Posterior vena cava (tissue), 2 donors: ENCODE measurements at regions not wholly inside any gene's neighbourhood (a gene's known extent, or its start where the extent isn't known, plus 50 kb on each side); places are given as distances from the start of the nearest gene placed in this dataset.

Experiments
- DNase-seq: peaks from one replicate; pipeline ENCODE4 v3.0.0-alpha.2; 2020; ENCODE audit warnings: low spot score
- intact Hi-C, 2 donors: fragments of 100-400 bp; cut with DNase I; formaldehyde crosslinking; loops; one replicate each; pipeline versions ENCODE4 v1.14.1 to v1.14.2; 2022 to 2023
- donor health status: DM: yes; HTN: yes; CAD: no.
- donor health status: DM: yes; HTN: yes; CAD: no.

DNA sequence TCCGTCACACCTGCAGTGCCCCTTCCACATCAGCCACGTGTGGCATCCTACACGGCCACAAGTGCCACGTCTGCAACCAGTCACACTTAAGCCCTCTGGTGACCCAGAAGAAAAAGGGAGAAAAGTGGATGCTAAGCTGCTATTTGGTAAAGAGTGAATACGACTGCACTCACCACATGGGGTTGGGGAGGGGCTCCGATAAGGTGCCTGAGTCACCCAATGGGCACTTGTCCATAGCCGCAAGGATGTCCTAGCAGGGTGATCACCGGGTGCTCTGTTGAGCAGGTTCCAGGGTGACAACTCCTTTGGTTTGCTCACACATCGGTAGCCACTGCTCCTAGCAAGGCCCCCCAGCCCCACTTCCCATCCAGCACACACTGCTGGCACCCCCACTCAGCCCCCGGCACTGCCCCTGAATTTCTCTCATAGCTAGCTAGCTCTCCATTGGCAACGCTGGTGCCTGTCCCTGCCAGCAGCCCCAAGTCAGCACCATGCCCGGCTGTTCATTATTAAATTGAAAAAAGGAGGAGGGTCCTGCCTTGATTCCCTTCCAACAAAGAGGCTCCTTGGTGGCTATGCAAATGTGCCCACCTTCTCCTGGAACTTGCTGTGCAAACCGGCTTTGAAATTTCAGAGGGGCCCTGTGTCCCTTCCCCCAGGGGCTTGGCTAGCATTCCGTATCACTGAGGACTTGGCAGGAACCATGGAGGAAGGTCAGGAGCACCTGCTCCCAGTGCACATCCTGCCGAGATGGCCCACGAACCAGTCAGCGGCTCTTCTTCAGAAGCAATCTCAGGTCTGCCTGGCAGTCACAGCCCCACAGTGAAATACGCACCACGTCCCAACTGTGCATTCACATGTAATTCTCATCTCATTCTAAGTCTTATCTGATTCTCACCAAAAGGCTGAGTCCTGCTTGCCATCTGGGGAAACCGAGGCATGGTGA is 227.7 kb upstream of the DIO3 start:
- intact Hi-C loops, result no loop called here
- DNase-seq, result no peak

DNA sequence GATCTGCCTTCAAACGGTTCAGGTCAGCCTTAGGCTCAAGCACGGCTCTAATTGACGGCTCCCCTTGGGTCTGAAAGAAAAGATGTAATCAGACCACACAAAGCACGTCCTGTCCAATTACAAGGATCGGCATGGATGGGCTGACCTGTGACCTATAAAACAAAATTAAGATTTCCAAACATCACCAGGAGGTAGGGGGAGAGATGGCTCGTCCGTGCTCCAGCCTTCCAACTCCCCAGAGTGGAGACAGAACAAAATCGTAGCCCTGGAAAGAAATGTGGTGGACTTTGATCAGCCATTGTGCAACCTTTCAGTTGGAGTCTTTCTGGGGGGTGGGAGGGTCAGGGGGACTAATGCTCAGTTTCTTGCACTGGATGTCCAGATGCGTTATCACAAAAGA is 226.6 kb upstream of the DIO3 start:
- DNase-seq, result no peak
- intact Hi-C loops, result no loop called here

DNA sequence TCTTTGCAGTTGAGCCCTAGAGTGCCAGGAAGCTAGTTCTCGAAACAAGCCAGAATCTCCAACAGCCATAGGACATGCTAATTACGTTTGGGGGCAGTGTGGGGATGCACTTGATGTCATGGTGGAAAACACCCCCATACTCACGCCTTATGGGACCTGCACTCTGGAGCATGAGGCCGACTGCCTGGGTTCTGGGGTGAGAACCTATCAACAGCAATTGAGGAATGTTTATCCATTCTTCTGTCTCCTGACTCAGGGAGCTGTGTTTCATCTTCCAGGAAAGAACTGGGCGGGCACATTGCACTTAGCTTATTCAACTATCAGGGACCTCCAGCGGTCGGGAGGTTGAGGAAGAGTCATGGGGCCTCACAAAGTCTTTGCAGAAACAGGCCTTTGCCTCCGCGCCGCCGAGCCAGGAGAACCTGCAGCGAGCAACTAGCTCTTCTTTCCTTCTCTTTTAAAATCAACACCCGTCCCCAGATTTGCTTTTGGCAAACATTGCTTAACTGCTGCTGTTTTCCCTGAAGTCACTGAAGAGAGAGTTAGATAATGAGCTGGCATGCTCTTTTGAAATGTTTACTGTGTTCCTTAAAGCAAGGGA is 226.1 kb upstream of the DIO3 start:
- DNase-seq, result no peak
- intact Hi-C loops, result no loop called here

DNA sequence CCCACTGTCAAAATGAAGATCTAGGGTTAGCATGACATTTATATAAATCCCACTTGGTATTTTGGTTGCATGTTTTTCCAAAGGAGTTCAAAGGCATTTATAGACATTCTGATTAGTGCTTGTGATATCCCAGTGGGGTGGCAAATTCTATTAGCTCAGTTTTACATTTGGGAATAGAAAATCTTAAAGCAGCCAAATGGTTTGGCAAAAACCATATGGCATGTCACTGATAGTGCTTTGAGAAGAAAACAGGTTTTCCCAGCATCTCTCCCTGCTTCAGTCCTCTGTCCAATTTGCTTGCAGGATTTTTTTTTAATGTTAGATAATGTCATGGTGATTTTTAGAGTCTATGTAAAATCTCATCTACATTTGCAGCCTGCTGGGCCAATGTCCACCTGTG is 225.1 kb upstream of the DIO3 start:
- intact Hi-C loops, result no loop called here
- DNase-seq, result no peak

DNA sequence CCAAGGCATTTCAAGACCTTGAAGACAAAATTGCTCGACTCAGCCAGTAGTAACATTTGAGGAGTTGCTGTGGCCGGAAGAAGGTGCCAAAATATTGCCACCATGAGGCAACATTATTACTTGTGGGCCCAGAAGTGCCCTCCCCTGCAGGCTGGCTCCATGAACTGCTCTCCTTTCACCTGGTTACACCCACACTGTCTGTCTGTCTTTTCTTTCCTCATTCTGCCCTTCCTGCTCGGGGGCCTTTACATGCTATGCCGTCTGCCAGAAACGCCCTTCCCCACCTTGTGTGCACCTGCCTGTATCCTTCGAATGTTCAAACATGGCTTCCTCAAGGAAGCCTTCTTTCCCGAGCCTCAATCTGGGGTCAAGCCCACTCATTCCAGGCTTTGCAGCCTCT is 224.2 kb upstream of the DIO3 start:
- DNase-seq, result no peak
- intact Hi-C loops, result no loop called here

DNA sequence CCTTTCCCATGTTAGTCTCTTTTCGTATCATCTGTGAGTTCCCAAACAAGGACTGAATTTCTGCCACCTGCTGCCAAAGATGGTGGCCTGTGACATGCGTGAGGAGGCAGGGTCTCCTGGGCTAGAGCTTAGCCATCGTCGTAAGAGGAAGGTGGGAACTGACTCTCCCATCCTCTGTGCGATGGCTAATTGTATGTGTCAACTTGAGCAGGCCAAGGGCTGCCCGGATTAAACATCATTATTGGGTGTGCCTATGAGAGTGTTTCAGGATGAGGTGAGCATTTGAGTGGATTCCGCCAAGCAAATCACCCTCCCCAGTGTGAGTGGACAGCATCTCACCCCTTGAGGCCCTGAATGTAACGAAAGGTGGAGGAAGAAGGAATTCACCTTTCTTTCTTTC is 220.7 kb upstream of the DIO3 start:
- intact Hi-C loops, result no loop called here
- no peak for DNase-seq

DNA sequence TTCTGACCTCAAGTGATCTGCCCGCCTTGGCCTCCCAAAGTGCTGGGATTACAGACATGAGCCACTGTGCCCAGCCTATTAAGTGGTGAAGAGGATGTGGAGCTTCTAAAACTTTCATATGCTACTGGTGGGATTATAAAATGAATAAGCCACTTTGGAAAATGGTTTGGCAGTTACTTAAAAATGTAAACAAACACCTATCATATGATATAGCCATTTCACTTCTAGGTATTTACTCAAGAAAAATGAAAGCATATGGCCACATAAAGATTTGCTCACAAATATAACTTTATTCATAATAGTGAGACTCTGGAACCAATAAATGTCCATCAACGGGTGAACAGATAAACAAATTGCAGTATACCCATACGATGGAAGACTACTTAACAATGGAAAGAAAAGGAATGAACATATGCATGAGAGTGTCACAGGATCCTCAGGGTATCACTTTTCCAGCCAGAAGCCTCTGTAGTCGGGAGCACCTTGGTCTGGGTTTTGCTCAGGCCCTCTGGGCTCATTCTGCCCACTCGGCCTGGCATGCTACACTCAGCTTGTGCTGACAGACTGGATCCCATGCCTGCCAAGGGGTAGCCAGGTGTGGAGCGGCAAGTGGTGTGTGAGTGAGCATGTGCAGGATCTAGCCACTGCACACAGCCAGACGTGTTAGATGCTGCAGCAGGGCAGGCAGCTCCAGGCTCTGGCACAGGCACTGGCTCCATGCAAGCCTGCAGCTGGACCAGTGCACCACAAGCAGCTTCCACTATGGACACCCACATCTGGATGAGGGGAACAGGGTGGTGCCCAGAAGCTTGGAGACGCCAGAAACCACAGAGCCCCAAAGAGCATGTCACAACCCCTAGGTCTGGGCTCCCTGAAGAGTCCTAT is 213.2 kb upstream of the DIO3 start:
- intact Hi-C loops, result loop anchor here in 1 of 2 donors (1.0 kb wide), 1 partner anchor 22 kb away; no protein-coding TSS in a partner anchor
- DNase-seq, result peak; percentile 23

DNA sequence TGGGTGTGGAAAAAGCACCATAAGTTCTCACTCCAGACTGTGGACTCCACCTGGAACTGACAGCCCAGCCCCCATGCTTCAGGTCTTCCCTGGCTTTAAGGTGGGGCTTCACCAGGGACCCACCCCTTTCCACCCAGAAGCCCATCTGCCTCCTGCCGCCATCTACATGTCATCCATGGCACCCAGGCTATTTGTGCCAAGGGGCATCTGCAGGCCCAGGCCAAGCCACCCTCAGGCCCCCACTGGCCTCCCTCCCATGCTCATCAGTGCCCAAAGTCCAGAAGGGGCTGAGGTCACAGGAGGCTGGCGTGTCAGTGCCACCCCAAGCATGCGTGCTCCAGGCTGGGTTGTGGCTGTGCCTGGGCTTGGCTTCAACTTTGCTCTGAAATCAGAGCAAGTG is 212.2 kb upstream of the DIO3 start:
- intact Hi-C loops, result no loop called here
- peak; percentile 65 for DNase-seq

DNA sequence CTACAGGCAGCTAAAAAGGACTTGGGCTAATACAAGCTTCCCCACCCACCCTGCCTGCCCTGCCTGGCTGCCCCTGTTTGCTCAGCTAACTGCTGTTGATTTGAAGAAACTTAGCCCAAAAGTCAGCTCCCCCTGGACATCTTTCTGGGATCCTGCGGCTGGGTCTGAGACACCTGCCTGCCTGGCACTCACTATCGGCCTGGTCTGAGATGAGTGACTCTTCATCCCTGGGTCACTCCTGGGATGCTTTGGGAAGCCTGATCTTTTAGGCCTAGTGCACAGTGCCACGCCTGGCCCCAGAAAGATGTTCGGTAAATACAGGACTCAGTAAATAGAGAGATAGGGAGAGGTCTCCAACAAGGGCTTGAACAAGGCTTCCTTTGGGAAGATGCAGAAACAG is 211.3 kb upstream of the DIO3 start:
- DNase-seq, result peak; percentile 73

DNA sequence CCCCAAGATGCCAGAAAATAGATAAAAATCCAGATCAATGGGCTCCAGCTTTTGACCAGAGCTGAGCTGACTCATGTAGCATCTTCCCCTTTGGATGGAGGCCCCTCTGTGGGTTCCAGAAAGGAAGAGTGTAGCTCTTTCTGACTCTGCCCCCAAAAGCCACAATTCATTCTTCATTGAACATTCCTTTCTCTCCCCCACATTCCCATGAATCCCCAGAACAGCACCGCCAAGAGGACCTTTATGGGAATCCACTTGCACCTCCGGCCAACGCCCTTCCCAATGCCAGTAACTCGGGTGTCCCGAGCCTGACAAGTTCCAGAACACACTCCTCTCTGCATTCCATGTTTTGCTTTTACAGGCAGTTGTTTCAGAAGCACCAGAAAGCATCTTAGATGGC is 210.6 kb upstream of the DIO3 start:
- DNase-seq, result peak; percentile 86

More for the DNA sequence above, 211.3 kb upstream of the DIO3 start:
- intact Hi-C loops, result no loop called here

DNA sequence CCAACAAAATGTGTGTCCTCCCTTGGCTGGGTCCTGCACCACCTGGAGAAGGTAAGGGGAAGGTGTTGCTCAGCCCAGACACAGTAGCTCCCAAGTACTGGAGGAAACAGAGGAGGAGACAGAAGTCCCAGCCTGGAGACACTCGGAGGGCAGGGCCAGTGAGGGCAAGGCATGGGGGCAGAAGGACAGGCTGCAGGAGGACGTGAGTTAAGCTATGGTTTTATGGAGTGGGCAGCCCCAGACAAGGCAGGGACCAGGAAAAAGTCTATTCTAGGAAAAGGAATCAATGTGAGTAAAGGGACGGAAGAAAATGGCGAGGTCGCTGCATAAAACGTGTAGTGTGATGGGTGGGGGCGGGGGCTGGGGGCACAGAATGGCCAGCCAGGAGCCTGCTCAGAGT is 210.1 kb upstream of the DIO3 start:
- intact Hi-C loops, result no loop called here

More for the DNA sequence above, 210.6 kb upstream of the DIO3 start:
- intact Hi-C loops, result no loop called here

DNA sequence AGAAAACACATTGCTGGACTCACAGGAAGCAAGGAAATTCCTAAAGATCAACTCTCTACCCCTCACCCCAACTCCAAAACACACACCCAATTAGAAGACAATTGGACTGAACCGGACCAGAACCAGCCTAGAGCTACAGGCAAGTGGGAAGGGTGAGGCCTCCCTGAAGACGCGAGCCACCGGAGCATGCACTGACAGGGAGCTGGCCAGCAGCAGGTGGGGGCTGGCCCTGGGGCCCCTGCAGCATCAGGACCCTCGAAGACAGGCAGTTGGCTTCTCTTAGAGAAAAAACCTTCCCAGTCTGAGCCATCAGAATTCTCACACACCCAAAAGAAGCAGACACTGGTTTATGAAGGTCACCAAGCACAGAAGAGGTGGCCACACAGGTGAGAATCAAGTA is 209.5 kb upstream of the DIO3 start:
- DNase-seq, result peak; percentile 38
- intact Hi-C loops, result no loop called here

More for the DNA sequence above, 210.1 kb upstream of the DIO3 start:
- peak; percentile 64 for DNase-seq

DNA sequence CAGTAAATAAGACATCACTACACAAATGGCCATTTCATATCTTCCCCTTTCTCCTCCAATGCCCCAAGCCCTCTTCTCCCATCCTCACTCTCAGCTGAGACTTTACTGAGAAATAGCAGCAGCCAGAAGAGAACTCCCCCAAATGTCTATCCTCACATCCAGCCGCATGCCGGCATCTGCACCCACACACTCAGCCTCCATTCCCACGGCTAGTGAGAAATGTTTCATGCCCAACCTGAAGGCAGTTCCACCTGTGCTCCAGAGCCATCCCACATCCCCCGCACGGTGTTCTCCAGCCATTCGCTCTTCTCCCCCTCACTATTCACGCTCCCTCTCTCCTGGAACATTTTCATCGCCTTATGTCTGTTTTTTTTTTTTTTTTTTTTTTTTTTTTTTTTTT is 208.7 kb upstream of the DIO3 start:
- DNase-seq, result peak; percentile 53
- intact Hi-C loops, result no loop called here

DNA sequence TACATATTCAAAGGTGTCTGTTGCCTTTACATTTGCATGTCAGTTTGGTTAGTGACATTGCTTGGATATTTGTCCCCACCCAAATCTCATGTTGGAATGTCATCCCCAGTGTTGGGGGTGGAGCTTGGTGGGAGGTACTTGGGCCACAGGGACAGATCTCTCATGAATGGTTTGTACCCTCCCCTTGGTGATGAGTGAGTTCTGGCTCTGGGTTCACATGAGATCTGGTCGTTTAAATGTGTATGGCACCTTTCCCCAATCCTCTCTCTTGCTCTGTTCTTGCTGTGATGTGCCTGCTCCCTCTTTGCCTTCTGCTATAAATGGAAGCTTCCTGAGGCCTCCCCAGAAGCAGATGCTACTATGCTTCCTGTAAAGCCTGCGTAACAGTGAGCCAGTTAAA is 207.9 kb upstream of the DIO3 start:
- intact Hi-C loops, result no loop called here
- DNase-seq, result no peak

DNA sequence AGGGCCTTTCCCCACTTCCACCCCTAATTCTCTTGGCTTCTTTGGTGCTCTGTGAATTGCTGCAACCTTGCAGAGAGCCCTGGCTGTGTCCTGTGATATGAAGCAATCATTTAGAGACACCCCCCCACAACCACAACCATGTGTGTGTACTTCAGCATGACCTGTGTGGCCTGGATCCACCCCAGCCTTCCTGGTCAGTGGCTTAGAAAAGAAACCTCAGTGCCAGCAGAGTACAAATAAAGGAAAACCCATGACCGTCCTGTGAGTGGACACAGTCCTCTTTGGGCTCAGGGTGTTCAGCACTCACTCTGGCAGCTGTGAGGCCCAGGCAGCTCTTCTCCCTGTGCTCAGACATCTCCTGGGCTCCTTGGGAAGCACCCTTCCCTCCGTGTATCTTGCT is 206.6 kb upstream of the DIO3 start:
- no peak for DNase-seq
- intact Hi-C loops, result no loop called here

DNA sequence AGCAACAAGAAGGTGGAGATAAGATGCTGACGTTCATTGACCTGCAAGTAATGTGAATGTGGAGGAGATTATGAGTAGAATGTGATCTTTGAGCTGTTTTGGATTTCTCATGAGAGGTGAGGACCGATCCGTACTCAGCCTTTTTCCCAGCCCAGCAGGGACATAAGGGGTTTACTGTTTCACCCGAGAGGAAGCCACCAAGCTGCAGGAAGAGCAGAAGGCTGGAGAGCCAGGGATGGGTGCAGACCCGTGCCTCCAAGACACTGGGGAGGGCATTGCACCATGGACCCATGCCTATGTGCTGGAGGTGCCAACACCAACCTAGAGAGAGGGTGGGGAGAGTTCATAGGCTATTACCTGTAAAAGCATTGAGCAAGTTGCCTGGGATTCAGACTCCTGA is 206.0 kb upstream of the DIO3 start:
- no peak for DNase-seq
- intact Hi-C loops, result no loop called here

DNA sequence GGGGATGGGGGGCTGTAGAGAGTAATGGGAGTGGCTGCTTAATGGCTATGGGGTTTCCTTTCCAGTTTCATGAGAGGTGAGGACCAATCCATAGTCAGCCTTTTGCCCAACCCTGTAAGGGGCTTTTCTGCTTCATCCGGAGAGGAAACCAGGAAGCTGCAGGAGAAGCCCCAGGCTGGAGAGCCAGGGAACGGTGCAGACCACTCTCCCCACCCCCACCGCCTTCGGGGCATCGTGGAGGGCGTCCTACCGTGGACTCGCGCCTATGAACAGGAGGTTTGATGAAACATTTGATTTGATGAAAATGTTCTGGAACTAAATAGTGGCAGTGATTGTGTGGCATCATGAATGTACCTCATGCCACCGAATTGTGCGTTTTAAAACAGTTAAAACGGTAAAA is 204.3 kb upstream of the DIO3 start:
- no peak for DNase-seq
- intact Hi-C loops, result no loop called here

DNA sequence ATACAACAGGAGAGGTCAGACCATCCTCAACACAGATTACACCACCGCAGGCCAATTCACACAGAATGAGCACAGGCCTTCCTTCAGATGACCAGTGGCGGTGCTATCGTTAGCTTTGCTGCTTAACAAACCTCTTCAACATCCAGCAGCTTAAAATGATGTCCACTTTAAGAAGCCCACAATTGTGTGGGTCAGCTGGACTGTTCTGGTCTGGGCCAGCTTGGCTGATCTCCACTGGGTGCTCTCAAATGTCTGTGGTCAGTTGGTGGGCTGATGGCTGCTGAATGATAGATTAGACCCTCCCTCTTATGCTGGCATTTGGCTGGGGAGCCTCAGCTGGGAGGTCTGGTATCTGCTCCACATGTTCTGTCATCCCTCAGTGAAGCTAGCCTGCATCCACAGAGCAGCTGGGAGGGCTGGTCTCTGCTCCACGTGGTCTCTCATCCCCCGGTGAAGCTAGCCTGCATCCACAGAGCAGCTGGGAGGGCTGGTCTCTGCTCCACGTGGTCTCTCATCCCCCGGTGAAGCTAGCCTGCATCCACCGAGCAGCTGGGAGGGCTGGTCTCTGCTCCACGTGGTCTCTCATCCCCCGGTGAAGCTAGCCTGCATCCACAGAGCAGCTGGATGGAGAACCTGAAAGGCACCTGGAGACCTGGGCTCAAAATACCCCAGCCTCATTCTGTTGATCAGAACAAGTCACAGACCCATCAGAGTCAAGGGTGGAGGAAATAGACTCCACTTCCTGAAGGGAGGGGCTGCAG is 203.6 kb upstream of the DIO3 start:
- intact Hi-C loops, result no loop called here
- peak; percentile 47 for DNase-seq
